ENCODE measurements at regions not wholly inside any gene's neighbourhood (a gene's known extent, or its start where the extent isn't known, plus 50 kb on each side); places are given as distances from the start of the nearest gene placed in this dataset.

- ChIA-PET CTCF (no interaction called here), POLR2A (no interaction called here)
- Histone ChIP-seq H3K4me2 (no peak overlapping the region), H3K4me1 (no peaks in the 10 kb centered on the region), H3K4me3 (no peak overlapping the region), H3K9me3 (no peaks in the 10 kb centered on the region), H3K27ac (no peak overlapping the region)
- DNase-seq (ENCODE audit: low read depth in 1 of 2, low spot score in 1 of 2) (no peak), ATAC-seq (no peak), FAIRE-seq (no peak)
- no peak for TF ChIP-seq KDM5A (IDR thresholded peaks at IDR 0.05)
- no peak for TF ChIP-seq CHD2 (IDR thresholded peaks at IDR 0.05; ENCODE audit: low read length, partially characterized antibody)
- TF ChIP-seq MAX (IDR thresholded peaks at IDR 0.05): no peak
- TF ChIP-seq, protein P1, sequence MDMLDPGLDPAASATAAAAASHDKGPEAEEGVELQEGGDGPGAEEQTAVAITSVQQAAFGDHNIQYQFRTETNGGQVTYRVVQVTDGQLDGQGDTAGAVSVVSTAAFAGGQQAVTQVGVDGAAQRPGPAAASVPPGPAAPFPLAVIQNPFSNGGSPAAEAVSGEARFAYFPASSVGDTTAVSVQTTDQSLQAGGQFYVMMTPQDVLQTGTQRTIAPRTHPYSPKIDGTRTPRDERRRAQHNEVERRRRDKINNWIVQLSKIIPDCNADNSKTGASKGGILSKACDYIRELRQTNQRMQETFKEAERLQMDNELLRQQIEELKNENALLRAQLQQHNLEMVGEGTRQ (IDR thresholded peaks at IDR 0.05): no peak
- TF ChIP-seq MAFK (IDR thresholded peaks at IDR 0.05; ENCODE audit: partially characterized antibody): no peak
- TF ChIP-seq, protein P2, sequence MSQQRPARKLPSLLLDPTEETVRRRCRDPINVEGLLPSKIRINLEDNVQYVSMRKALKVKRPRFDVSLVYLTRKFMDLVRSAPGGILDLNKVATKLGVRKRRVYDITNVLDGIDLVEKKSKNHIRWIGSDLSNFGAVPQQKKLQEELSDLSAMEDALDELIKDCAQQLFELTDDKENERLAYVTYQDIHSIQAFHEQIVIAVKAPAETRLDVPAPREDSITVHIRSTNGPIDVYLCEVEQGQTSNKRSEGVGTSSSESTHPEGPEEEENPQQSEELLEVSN (IDR thresholded peaks at IDR 0.05; ENCODE audit: borderline replicate concordance, low read depth): no peak
- TF ChIP-seq, protein P3, sequence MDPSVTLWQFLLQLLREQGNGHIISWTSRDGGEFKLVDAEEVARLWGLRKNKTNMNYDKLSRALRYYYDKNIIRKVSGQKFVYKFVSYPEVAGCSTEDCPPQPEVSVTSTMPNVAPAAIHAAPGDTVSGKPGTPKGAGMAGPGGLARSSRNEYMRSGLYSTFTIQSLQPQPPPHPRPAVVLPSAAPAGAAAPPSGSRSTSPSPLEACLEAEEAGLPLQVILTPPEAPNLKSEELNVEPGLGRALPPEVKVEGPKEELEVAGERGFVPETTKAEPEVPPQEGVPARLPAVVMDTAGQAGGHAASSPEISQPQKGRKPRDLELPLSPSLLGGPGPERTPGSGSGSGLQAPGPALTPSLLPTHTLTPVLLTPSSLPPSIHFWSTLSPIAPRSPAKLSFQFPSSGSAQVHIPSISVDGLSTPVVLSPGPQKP (IDR thresholded peaks at IDR 0.05; ENCODE audit: low read depth, low read length): no peak
- no peak for TF ChIP-seq HOXA7 (CRISPR knock-in tag; IDR thresholded peaks at IDR 0.05)
- 0% methylated on average over 1 of the region's 1 CpG for WGBS (ENCODE audit: missing lambda C conversion rate)
These were observed 171.7 kb upstream of the FBXO33 start for GRCh38 chr14:39603942-39604341.

GRCh38 chr14:39593377-39593776 lies 161.1 kb upstream of the FBXO33 start:
- no peak overlapping the region for H3K4me3 ChIP-seq
- DNase-seq (ENCODE audit: low read depth in 1 of 2, low spot score in 1 of 2) (no peak), FAIRE-seq (no peak), ATAC-seq (no peak)
- ChIA-PET POLR2A (no interaction called here), CTCF (no interaction called here)
- 3% methylated on average over 2 of the region's 2 CpGs for WGBS (ENCODE audit: missing lambda C conversion rate)
- no peak for TF ChIP-seq TFCP2L1 (CRISPR knock-in tag; IDR thresholded peaks at IDR 0.05)
- no peak for TF ChIP-seq ZC3H11A (IDR thresholded peaks at IDR 0.05)
- no peak for TF ChIP-seq CTCF (IDR thresholded peaks at IDR 0.05)
- TF ChIP-seq CEBPB (IDR thresholded peaks at IDR 0.05): no peak
- no peak for TF ChIP-seq BHLHE40 (IDR thresholded peaks at IDR 0.05; ENCODE audit: low read depth, low read length)
- TF ChIP-seq NPAS2 (CRISPR knock-in tag; IDR thresholded peaks at IDR 0.05; ENCODE audit: borderline replicate concordance): no peak
- TF ChIP-seq NR3C1 (IDR thresholded peaks at IDR 0.05): no peak
- TF ChIP-seq, protein P4, sequence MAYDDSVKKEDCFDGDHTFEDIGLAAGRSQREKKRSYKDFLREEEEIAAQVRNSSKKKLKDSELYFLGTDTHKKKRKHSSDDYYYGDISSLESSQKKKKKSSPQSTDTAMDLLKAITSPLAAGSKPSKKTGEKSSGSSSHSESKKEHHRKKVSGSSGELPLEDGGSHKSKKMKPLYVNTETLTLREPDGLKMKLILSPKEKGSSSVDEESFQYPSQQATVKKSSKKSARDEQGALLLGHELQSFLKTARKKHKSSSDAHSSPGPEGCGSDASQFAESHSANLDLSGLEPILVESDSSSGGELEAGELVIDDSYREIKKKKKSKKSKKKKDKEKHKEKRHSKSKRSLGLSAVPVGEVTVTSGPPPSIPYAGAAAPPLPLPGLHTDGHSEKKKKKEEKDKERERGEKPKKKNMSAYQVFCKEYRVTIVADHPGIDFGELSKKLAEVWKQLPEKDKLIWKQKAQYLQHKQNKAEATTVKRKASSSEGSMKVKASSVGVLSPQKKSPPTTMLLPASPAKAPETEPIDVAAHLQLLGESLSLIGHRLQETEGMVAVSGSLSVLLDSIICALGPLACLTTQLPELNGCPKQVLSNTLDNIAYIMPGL (CRISPR knock-in tag; IDR thresholded peaks at IDR 0.05; ENCODE audit: borderline replicate concordance): no peak
- no peak for TF ChIP-seq MAX (IDR thresholded peaks at IDR 0.05)
- TF ChIP-seq KDM1A (IDR thresholded peaks at IDR 0.05; ENCODE audit: low read depth): no peak
- no peak for TF ChIP-seq HOXB13 (CRISPR knock-in tag; IDR thresholded peaks at IDR 0.05; ENCODE audit: low read depth)
- no peak for TF ChIP-seq MAZ (IDR thresholded peaks at IDR 0.05; ENCODE audit: borderline replicate concordance, low read depth, low read length)
- TF ChIP-seq, protein P1 (IDR thresholded peaks at IDR 0.05): no peak
- H3K4me2 ChIP-seq: no peak overlapping the region
- no peaks in the 10 kb centered on the region for H3K9me3 ChIP-seq
- no peak overlapping the region for H3K27ac ChIP-seq
- no peaks in the 10 kb centered on the region for H3K4me1 ChIP-seq

Data from A549 (cell line).